ENCODE measurements at regions not wholly inside any gene's neighbourhood (a gene's known extent, or its start where the extent isn't known, plus 50 kb on each side); places are given as distances from the start of the nearest gene placed in this dataset. TPM values are rescaled to one million over a fixed set of nuclear protein-coding genes. Genes with fewer than 3 reads are reported as not detected.

DNA sequence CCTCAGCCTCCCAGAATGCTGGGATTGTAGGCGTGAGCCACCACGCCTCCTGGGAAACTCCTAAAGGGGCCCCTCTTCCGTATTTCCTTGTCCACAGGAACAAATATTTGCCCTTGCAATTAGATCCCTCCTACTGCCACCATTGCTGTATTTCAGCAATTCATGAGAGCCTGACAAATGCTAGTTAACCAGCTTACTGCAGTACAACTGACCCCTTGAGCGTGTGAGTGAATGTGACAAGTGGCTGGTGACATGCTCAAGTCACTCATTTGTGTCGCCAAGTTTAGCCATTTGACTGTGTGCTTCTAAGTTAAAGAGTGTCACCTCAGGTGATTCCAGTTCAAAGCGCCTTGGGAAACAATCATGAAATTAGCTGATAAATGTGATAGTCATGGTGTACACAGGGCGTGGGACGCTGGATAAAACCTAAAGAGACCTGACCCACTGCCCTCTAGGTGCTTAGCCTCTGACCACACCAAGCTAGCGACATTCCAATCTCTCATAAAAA is 56.1 kb upstream of the MAP1LC3B2 start:
- intact Hi-C loops (cut with DNase I) = no loop called here
- DNase-seq (ENCODE audit: low spot score) = no peak

DNA sequence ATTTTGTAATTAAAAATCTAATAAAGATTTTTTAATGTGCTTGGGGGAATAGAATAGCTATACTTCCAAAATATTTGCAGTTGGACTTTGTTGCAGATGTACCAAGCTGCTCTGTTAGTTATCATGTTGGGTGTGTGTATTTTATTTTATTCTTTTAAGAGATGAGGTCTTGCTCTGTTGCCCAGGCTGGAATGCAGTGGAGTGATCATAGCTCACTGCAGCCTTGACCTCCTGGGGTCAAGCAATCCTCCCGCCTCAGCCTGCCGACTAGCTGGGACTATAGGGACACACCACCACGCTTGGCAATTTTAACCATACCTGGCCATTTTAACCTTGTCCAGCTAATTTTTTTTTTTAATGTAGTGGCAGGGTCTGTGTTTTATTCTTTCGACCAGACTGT is 54.7 kb upstream of the MAP1LC3B2 start:
- intact Hi-C loops (cut with DNase I) = no loop called here
- no peak for DNase-seq (ENCODE audit: low spot score)

DNA sequence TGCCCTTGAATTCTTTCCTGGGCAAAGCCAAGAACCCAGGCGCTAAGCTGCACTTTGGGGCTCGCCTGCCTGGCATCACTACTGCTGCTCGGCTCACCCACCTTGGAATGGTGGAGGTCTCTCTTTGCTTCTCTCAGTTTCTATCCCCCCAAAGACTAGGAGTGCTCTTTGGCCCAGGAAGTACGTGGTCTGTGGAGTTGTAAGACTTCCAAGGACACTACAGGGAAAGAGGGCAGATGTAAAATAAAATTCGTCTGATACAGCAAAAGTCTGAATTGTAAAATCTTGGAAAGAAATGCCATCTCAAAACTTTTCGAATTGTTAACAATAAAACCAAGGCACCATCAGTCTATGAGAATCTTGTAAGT is 52.5 kb upstream of the MAP1LC3B2 start:
- intact Hi-C loops (cut with DNase I) = no loop called here
- no peak for DNase-seq (ENCODE audit: low spot score)

DNA sequence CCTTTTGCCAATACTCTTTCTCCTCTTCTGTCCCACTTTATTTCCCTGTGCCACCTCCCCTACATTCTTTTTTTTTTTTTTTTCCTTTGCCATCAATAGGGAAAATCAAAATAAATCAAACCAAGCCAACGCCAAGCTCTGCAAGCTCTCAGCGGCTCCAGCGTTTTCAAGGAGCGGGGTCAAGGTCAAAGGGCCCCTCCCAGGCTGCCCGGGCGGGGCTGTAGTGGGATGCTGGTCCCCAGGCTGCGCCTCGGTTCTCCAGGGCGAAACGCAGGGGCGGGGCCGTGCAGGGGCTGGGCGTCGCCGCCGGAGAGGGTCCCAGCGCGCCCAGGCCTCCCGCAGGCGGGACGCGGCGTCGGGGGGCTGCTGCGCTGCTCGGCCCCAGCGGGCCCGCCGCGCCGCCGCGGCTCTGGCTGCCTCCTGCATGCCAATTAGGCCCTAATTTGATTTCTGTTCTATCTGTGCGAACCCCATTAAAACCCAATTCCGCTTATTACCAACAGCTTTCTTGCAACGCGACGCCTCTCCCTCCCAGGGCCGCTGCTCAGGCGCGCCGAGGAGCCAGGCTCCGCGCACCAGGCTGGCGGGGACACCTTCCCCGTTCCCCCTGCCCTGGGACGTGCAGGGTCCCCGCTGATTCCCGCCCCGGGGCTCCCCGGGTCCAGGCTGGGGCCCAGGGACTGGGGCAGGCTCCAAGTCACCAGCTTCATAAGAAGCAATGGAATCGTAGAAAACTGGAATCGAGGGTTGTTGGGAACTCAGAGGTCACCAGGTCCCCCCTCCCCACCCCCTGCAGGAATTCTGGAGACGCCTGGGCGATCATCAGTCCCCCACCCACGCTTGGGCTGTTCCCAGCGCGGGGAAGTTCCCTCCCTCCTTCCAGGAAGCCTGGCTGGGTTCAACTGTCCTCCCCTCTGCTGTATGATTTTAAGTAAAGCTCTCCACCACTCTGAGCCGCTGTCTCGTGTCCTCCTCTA is 50.7 kb upstream of the MAP1LC3B2 start:
- intact Hi-C loops (cut with DNase I) = no loop called here
- no peak for DNase-seq (ENCODE audit: low spot score)

Small RNA genes in the stretch of these regions (microRNA-seq; reads per million reads assigned to microRNA genes)
- gene MIR4472-2 = not detected
